ENCODE measurements at regions not wholly inside any gene's neighbourhood (a gene's known extent, or its start where the extent isn't known, plus 50 kb on each side); places are given as distances from the start of the nearest gene placed in this dataset.
"Not testable (repeated sequence)": the region's sequence is repeated elsewhere in the genome, so short reads cannot be mapped to it uniquely, and the experiment has no call there.

GRCh38 chr12:24630856-24631255 is 318.0 kb downstream of the BCAT1 start:
- no peaks in the 10 kb centered on the region for H3K27me3 ChIP-seq
- intact Hi-C loops (cut with DNase I), result no loop called here
- 73 to 81% methylated on average over 2 of the region's 2 CpGs for WGBS, 2 donors
- no peaks in the 10 kb centered on the region for H3K36me3 ChIP-seq
- no peaks in the 10 kb centered on the region for H3K9me3 ChIP-seq
- no peak for DNase-seq
- no peak overlapping the region for H3K4me3 ChIP-seq
- no peak overlapping the region for H3K27ac ChIP-seq
- no peak for TF ChIP-seq POLR2A (IDR thresholded peaks at IDR 0.05)
- no peak for TF ChIP-seq CTCF (IDR thresholded peaks at IDR 0.05)
- H3K4me1 ChIP-seq, result no peaks in the 10 kb centered on the region

- 28 to 67% methylated on average over 1 of the region's 1 CpG for WGBS, 2 donors
- Histone ChIP-seq H3K27ac (no peak overlapping the region), H3K4me3 (no peak overlapping the region), H3K36me3 (no peaks in the 10 kb centered on the region), H3K4me1 (no peaks in the 10 kb centered on the region), H3K9me3 (no peaks in the 10 kb centered on the region), H3K27me3 (no peaks in the 10 kb centered on the region)
- DNase-seq, result no peak
- intact Hi-C loops (cut with DNase I), result no loop called here
- TF ChIP-seq POLR2A (IDR thresholded peaks at IDR 0.05), result no peak
- TF ChIP-seq CTCF (IDR thresholded peaks at IDR 0.05), result no peak
Measured at GRCh38 chr12:24630446-24630845, 318.5 kb downstream of the BCAT1 start.

- H3K36me3 ChIP-seq, result no peaks in the 10 kb centered on the region
- TF ChIP-seq CTCF (IDR thresholded peaks at IDR 0.05) (no peak), POLR2A (IDR thresholded peaks at IDR 0.05) (no peak)
- no peak for DNase-seq
- no peaks in the 10 kb centered on the region for H3K27me3 ChIP-seq
- WGBS, 2 donors, result 83% methylated on average over 2 of the region's 2 CpGs; no CpG with 5 or more reads in 1 of the 2 donors
- H3K9me3 ChIP-seq, result no peaks in the 10 kb centered on the region
- no peak overlapping the region for H3K4me3 ChIP-seq
- H3K27ac ChIP-seq, result no peak overlapping the region
- intact Hi-C loops (cut with DNase I), result no loop called here
- H3K4me1 ChIP-seq, result no peaks in the 10 kb centered on the region
Measured at GRCh38 chr12:24625103-24625502, 323.8 kb downstream of the BCAT1 start.

GRCh38 chr12:24619954-24620353 is 328.9 kb downstream of the BCAT1 start:
- DNase-seq; H3K27ac ChIP-seq; H3K4me1 ChIP-seq; H3K9me3 ChIP-seq; intact Hi-C loops (cut with DNase I); H3K36me3 ChIP-seq; H3K4me3 ChIP-seq; H3K27me3 ChIP-seq: not testable (repeated sequence)
- WGBS, 2 donors, result 86 to 94% methylated on average over 6 of the region's 6 CpGs

GRCh38 chr12:24617471-24617870 is 331.4 kb downstream of the BCAT1 start:
- intact Hi-C loops (cut with DNase I), result no loop called here
- no peaks in the 10 kb centered on the region for H3K9me3 ChIP-seq
- H3K4me1 ChIP-seq, result no peaks in the 10 kb centered on the region
- no peak for DNase-seq
- no peak for TF ChIP-seq POLR2A (IDR thresholded peaks at IDR 0.05)
- no peak for TF ChIP-seq CTCF (IDR thresholded peaks at IDR 0.05)
- no peaks in the 10 kb centered on the region for H3K36me3 ChIP-seq
- no peak overlapping the region for H3K4me3 ChIP-seq
- no peaks in the 10 kb centered on the region for H3K27me3 ChIP-seq
- 42 to 55% methylated on average over 5 of the region's 5 CpGs for WGBS, 2 donors
- H3K27ac ChIP-seq, result no peak overlapping the region

GRCh38 chr12:24615967-24616411 is 332.9 kb downstream of the BCAT1 start:
- intact Hi-C loops (cut with DNase I), result no loop called here
- 71 to 88% methylated on average over 3 of the region's 3 CpGs for WGBS, 2 donors
- DNase-seq, result no peak

More at GRCh38 chr12:24615967-24616411, 332.9 kb downstream of the BCAT1 start:
- Histone ChIP-seq H3K27ac (no peak overlapping the region), H3K4me1 (no peaks in the 10 kb centered on the region), H3K27me3 (no peaks in the 10 kb centered on the region), H3K9me3 (no peaks in the 10 kb centered on the region), H3K4me3 (no peak overlapping the region), H3K36me3 (no peaks in the 10 kb centered on the region)
- TF ChIP-seq POLR2A (IDR thresholded peaks at IDR 0.05) (no peak), CTCF (IDR thresholded peaks at IDR 0.05) (no peak)
